Caco-2 (cell line): ENCODE measurements at regions not wholly inside any gene's neighbourhood (a gene's known extent, or its start where the extent isn't known, plus 50 kb on each side); places are given as distances from the start of the nearest gene placed in this dataset.
"Not testable (repeated sequence)": the region's sequence is repeated elsewhere in the genome, so short reads cannot be mapped to it uniquely, and the experiment has no call there.

Source experiments
- BruUV-seq: library from RNA; stranded (reverse); fragments of 400-500 nt; replicated peaks from 2 replicates; lab custom pipeline; 2021; lab: Mats Ljungman, UMichigan
- CTCF ChIA-PET: fragments of 300-600 bp; sonication (Branson Sonifier 250); formaldehyde crosslinking; loops from one replicate; lab custom pipeline; 2022; ENCODE audit warnings: antibody characterized with exemption; lab: Charles Lee
- POLR2A ChIA-PET: fragments of 300-600 bp; sonication (Branson Sonifier 250); formaldehyde crosslinking; loops from one replicate; lab custom pipeline; 2022; ENCODE audit warnings: antibody characterized with exemption; lab: Charles Lee
- DNase-seq, 2 experiments: peaks; one replicate each; pipeline versions ENCODE4 v3.0.0 to v3.0.0-alpha.2; 2020 to 2022
- H3K27me3 ChIP-seq: replicated peaks from 2 replicates; pipeline ENCODE4 v1.6.0; 2011; ENCODE audit warnings: low read length; ENCODE audit not compliant: control insufficient read depth, insufficient read depth
- H3K36me3 ChIP-seq: 2 replicates; pipeline ENCODE4 v1.5.1; 2011; ENCODE audit warnings: low read length; ENCODE audit not compliant: control insufficient read depth, insufficient read depth
- H3K4me1 ChIP-seq: fragments of 250-450 bp; sonication (Bioruptor Pico); 2 replicates; pipeline ENCODE4 v1.5.1; 2020; ENCODE audit warnings: mild to moderate bottlenecking
- H3K4me3 ChIP-seq: 2 replicates; pipeline ENCODE4 v1.5.1; 2011; ENCODE audit warnings: low read depth, mild to moderate bottlenecking, control low read depth, low read length
- H3K9me3 ChIP-seq: fragments of 250-450 bp; sonication (Bioruptor Pico); 2 replicates; pipeline ENCODE4 v1.5.1; 2020; ENCODE audit warnings: mild to moderate bottlenecking, moderate library complexity
- H3K27ac Mint-ChIP-seq: one replicate; pipeline ENCODE4 v1.8.0; 2022; ENCODE audit warnings: mixed read lengths; ENCODE audit not compliant: unreplicated experiment
- H3K27me3 Mint-ChIP-seq: one replicate; pipeline ENCODE4 v1.8.0; 2022; ENCODE audit warnings: mixed read lengths; ENCODE audit not compliant: insufficient read depth, unreplicated experiment
- H3K36me3 Mint-ChIP-seq: one replicate; pipeline ENCODE4 v1.8.0; 2022; ENCODE audit warnings: mild to moderate bottlenecking, mixed read lengths; ENCODE audit not compliant: insufficient read depth, unreplicated experiment
- H3K4me1 Mint-ChIP-seq: one replicate; pipeline ENCODE4 v1.8.0; 2022; ENCODE audit warnings: low read depth, mixed read lengths; ENCODE audit not compliant: unreplicated experiment
- H3K4me3 Mint-ChIP-seq: one replicate; pipeline ENCODE4 v1.8.0; 2022; ENCODE audit warnings: mild to moderate bottlenecking, moderate library complexity, mixed read lengths; ENCODE audit not compliant: unreplicated experiment
- H3K9me3 Mint-ChIP-seq: one replicate; pipeline ENCODE4 v1.8.0; 2022; ENCODE audit warnings: mixed read lengths; ENCODE audit not compliant: unreplicated experiment
- intact Hi-C: fragments of 100-400 bp; cut with micrococcal nuclease; formaldehyde crosslinking; loops from one replicate; pipeline ENCODE4 v1.10.0; 2022; ENCODE audit not compliant: unreplicated experiment

DNA sequence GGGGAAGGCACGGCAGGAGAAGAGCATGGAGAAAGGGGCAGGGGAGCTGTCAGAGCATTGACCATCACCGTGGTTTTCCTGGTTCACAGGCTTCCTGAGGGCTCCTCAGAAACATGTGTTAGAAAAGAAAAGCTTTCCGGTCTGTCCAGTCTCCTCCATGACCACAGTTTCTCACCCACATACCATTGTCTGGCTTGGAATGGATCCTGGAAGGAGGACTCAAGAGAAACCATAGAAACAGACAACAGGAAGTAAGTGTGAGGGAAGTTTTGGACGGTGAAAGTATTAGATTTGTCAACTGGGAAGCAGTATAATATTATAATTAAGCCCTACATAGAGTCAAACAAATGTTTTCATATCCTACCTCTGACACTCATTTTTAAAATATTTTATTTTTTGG, 52.7 kb upstream of the NOTCH2NLA start:
- H3K27ac Mint-ChIP-seq, H3K4me1 ChIP-seq, DNase-seq, intact Hi-C loops, H3K36me3 Mint-ChIP-seq, BruUV-seq, H3K27me3 Mint-ChIP-seq, H3K9me3 Mint-ChIP-seq, H3K4me3 ChIP-seq, H3K36me3 ChIP-seq, POLR2A ChIA-PET, H3K27me3 ChIP-seq, H3K9me3 ChIP-seq, H3K4me3 Mint-ChIP-seq, CTCF ChIA-PET, H3K4me1 Mint-ChIP-seq: not testable (repeated sequence)

GRCh38 chr1:146278758-146279157, 49.9 kb upstream of the NOTCH2NLA start:
- intact Hi-C loops, DNase-seq, H3K4me1 Mint-ChIP-seq, H3K36me3 ChIP-seq, H3K27me3 ChIP-seq, CTCF ChIA-PET, BruUV-seq, H3K36me3 Mint-ChIP-seq, H3K9me3 Mint-ChIP-seq, H3K4me1 ChIP-seq, H3K27me3 Mint-ChIP-seq, H3K4me3 Mint-ChIP-seq, H3K4me3 ChIP-seq, POLR2A ChIA-PET, H3K9me3 ChIP-seq, H3K27ac Mint-ChIP-seq: not testable (repeated sequence)
